Upper lobe of left lung (tissue), 6 donors: ENCODE measurements at regions not wholly inside any gene's neighbourhood (a gene's known extent, or its start where the extent isn't known, plus 50 kb on each side); places are given as distances from the start of the nearest gene placed in this dataset.
A peak's percentile ranks its signal among the peaks of the same experiment; 100 is the strongest.

Experiments
- ATAC-seq, 2 donors: fragments of 200-7000 bp; cut with Tn5 transposase; one replicate each; pipeline ENCODE4 v1.9.1; 2022; ENCODE audit warnings: mild to moderate bottlenecking in 2 of 2, moderate library complexity in 2 of 2; ENCODE audit not compliant: low FRiP score in 2 of 2
- DNase-seq, 2 donors: peaks; one replicate each; pipeline ENCODE4 v3.0.0-alpha.2; 2019 to 2020
- H3K27ac ChIP-seq, 4 donors: fragments of 200-600 bp; sonication (generic); one replicate each; pipeline ENCODE4 v1.5.1; 2016 to 2019
- H3K27me3 ChIP-seq, 4 donors: fragments of 200-600 bp; sonication (generic); one replicate each; pipeline ENCODE4 v1.5.1; 2017 to 2019
- H3K36me3 ChIP-seq, 4 donors: fragments of 200-600 bp; sonication (generic); one replicate each; pipeline ENCODE4 v1.5.1; 2016 to 2019
- H3K4me1 ChIP-seq, 4 donors: fragments of 200-600 bp; sonication (generic); one replicate each; pipeline ENCODE4 v1.5.1; 2018 to 2019
- H3K4me3 ChIP-seq, 4 donors: fragments of 200-600 bp; sonication (generic); one replicate each; pipeline ENCODE4 v1.5.1; 2017 to 2019; ENCODE audit warnings: mild to moderate bottlenecking in 2 of 4, moderate library complexity in 1 of 4
- H3K9me3 ChIP-seq, 4 donors: fragments of 200-600 bp; sonication (generic); one replicate each; pipeline ENCODE4 v1.5.1; 2018 to 2019
- CTCF ChIP-seq, 6 experiments: fragments of 450-650 bp in 4 of 6; fragments of 200-600 bp in 2 of 6; sonication (generic) in 2 of 6; IDR thresholded peaks; one replicate each; pipeline ENCODE4 v1.5.1; 2016 to 2019; ENCODE audit warnings: antibody characterized with exemption in 6 of 6
- EP300 ChIP-seq, 4 donors: sonication (generic); formaldehyde crosslinking; IDR thresholded peaks; one replicate each; pipeline ENCODE4 v1.5.1; 2017; ENCODE audit warnings: antibody characterized with exemption in 4 of 4, control low read depth in 2 of 4
- POLR2A ChIP-seq, 4 donors: fragments of 450-650 bp; IDR thresholded peaks; one replicate each; pipeline ENCODE4 v1.5.1; 2016 to 2017; ENCODE audit warnings: antibody characterized with exemption in 4 of 4, mild to moderate bottlenecking in 2 of 4
- POLR2AphosphoS5 ChIP-seq, 2 donors: sonication (generic); formaldehyde crosslinking; IDR thresholded peaks; one replicate each; pipeline ENCODE4 v1.5.1; 2017; ENCODE audit warnings: antibody characterized with exemption in 2 of 2
- WGBS, 2 donors: methylation state at CpG; one replicate each; pipeline ENCODE4 v1.1.5; 2017 to 2018; 5-methylcytosine and 5-hydroxymethylcytosine counted together
- donor health status: DM: no; HTN: no; CAD: no; lungs with moderate emphysema.
- donor health status: DM: no; HTN: yes; CAD: no; lungs with severe emphysema.

DNA sequence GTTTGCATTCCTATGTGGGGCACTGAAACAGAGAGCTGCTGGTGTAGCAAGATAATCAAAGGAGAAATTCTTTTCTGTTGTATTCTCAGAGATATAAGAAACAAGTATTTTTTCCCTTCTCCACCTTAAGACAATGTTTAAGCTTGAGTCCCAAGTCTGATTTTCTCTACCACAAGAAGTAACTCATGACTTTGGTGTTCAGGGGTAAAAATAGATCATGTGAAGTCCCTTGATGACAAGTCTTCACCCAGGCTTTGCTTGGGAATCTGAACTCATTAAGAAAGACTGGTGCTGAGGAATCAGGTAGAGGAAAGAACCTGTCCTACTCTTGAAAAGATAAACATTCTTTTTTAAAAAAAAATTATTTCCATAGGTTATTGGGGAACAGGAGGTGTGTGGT is 205.6 kb downstream of the ALDH8A1 start:
- no peak for DNase-seq
- ATAC-seq: no peak
- Histone ChIP-seq H3K9me3 (no peaks in the 10 kb centered on the region), H3K27me3 (no peaks in the 10 kb centered on the region), H3K4me3 (no peak overlapping the region), H3K36me3 (no peaks in the 10 kb centered on the region), H3K27ac (no peak overlapping the region), H3K4me1 (peaks cover 8 to 19% (median 12%) of the 10 kb centered on the region in 4 donors)
- TF ChIP-seq EP300 (IDR thresholded peaks at IDR 0.05) (no peak), CTCF (IDR thresholded peaks at IDR 0.05) (no peak), POLR2A (IDR thresholded peaks at IDR 0.05) (no peak), POLR2AphosphoS5 (IDR thresholded peaks at IDR 0.05) (no peak)

GRCh38 chr6:134741200-134741536 is 208.7 kb downstream of the ALDH8A1 start:
- Histone ChIP-seq H3K27me3 (no peaks in the 10 kb centered on the region), H3K4me3 (no peak overlapping the region), H3K4me1 (peaks cover 8 to 23% (median 14%) of the 10 kb centered on the region in 4 donors), H3K27ac (peak overlapping the region in 2 of 4 donors; percentile 0 to 40), H3K36me3 (no peaks in the 10 kb centered on the region), H3K9me3 (no peaks in the 10 kb centered on the region)
- TF ChIP-seq POLR2AphosphoS5 (IDR thresholded peaks at IDR 0.05): no peak
- no peak for TF ChIP-seq EP300 (IDR thresholded peaks at IDR 0.05)
- no peak for TF ChIP-seq CTCF (IDR thresholded peaks at IDR 0.05)
- TF ChIP-seq POLR2A (IDR thresholded peaks at IDR 0.05): no peak
- DNase-seq (peak in 1 of 2 donors; percentile 5), ATAC-seq (no peak)
- WGBS, 2 donors: 68 to 87% methylated on average over 7 of the region's 7 CpGs

DNA sequence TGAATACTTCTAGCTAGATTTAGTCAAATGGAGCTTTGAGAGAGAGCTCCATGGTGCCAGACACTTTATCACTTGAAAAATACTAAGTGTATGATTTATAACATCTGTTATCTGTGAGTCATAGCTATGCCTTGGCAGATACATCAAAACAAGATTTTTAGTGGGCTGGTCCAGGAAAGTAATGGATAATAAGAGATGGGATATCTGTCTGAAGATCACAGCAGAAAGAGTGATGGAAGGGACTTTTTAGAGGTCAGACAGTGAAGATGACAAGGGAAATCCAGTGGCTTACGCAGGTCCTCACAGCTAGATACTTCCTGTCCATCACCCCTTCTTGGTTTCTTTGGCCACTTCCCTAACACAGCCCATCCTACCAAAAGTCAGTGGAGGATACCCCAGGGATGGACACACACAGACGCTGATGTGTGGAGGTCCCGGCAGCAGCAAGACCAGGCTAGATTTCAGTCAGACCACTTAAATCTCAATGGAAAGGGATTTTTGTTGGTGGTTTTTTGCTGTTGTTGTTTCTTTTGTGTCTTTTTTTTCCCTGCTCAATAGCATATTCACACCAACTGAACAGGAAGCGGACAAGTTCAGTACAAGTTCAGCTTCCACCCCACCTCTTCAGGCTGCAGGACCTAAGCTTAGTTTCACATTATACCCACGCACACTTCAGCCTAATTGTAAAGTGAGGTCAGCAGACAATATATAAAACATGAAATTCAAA is 209.3 kb downstream of the ALDH8A1 start:
- no peaks in the 10 kb centered on the region for H3K27me3 ChIP-seq
- H3K4me1 ChIP-seq: peaks cover 8 to 23% (median 14%) of the 10 kb centered on the region in 4 donors
- no peaks in the 10 kb centered on the region for H3K36me3 ChIP-seq
- 54 to 60% methylated on average over 5 of the region's 5 CpGs for WGBS, 2 donors
- H3K9me3 ChIP-seq: no peaks in the 10 kb centered on the region
- ATAC-seq (peak in 1 of 2 donors; percentile 14), DNase-seq (no peak)
- no peak overlapping the region for H3K4me3 ChIP-seq
- H3K27ac ChIP-seq: peak overlapping the region in 2 of 4 donors; percentile 0 to 40
- TF ChIP-seq EP300 (IDR thresholded peaks at IDR 0.05) (peak in 1 of 4 donors; percentile 15), CTCF (IDR thresholded peaks at IDR 0.05) (no peak), POLR2A (IDR thresholded peaks at IDR 0.05) (no peak), POLR2AphosphoS5 (IDR thresholded peaks at IDR 0.05) (no peak)

- Histone ChIP-seq H3K36me3 (no peaks in the 10 kb centered on the region), H3K9me3 (no peaks in the 10 kb centered on the region), H3K27ac (peak overlapping the region in 1 of 4 donors; percentile 14), H3K4me3 (no peak overlapping the region), H3K27me3 (no peaks in the 10 kb centered on the region), H3K4me1 (peaks cover 8 to 23% (median 14%) of the 10 kb centered on the region in 4 donors)
- no peak for TF ChIP-seq POLR2A (IDR thresholded peaks at IDR 0.05)
- no peak for TF ChIP-seq CTCF (IDR thresholded peaks at IDR 0.05)
- TF ChIP-seq POLR2AphosphoS5 (IDR thresholded peaks at IDR 0.05): no peak
- TF ChIP-seq EP300 (IDR thresholded peaks at IDR 0.05): no peak
- no peak for DNase-seq
- no peak for ATAC-seq
- 42 to 46% methylated on average over 5 of the region's 5 CpGs for WGBS, 2 donors
Observed at GRCh38 chr6:134740027-134740373, 209.9 kb downstream of the ALDH8A1 start.
